ENCODE measurements at regions not wholly inside any gene's neighbourhood (a gene's known extent, or its start where the extent isn't known, plus 50 kb on each side); places are given as distances from the start of the nearest gene placed in this dataset.
"Not testable (repeated sequence)": the region's sequence is repeated elsewhere in the genome, so short reads cannot be mapped to it uniquely, and the experiment has no call there.

GRCh38 chr2:129016972-129017371, 698.3 kb upstream of the HS6ST1 start:
- H3K36me3 ChIP-seq (ENCODE audit: control insufficient read depth in 2 of 2, insufficient read depth in 2 of 2, low read length in 1 of 2), result no peaks in the 10 kb centered on the region
- H3K4me1 ChIP-seq (ENCODE audit: control insufficient read depth in 2 of 2, insufficient read depth in 2 of 2, low read length in 2 of 2), result peaks cover 2% of the 10 kb centered on the region in 2 donors
- H3K27me3 ChIP-seq (ENCODE audit: control insufficient read depth in 2 of 2, insufficient read depth in 1 of 2, low read length in 1 of 2), result no peaks in the 10 kb centered on the region
- DNase-seq (ENCODE audit: low read depth in 6 of 9, low spot score in 9 of 9), result no peak
- no peak overlapping the region for H3K4me3 ChIP-seq (ENCODE audit: low read length in 2 of 2)
- 96% methylated on average over 4 of the region's 4 CpGs for WGBS
- H3K9me3 ChIP-seq (ENCODE audit: control insufficient read depth in 2 of 2, insufficient read depth in 1 of 2, low read length in 1 of 2), result peaks cover 0 to 5% of the 10 kb centered on the region in 2 donors
- no peak overlapping the region for H3K27ac ChIP-seq (ENCODE audit: low read depth in 1 of 2, low read length in 1 of 2)

- no peak for DNase-seq (ENCODE audit: low read depth in 6 of 9, low spot score in 9 of 9)
- no peak overlapping the region for H3K27ac ChIP-seq (ENCODE audit: low read depth in 1 of 2, low read length in 1 of 2)
- 83% methylated on average over 2 of the region's 2 CpGs for WGBS
- H3K4me1 ChIP-seq (ENCODE audit: control insufficient read depth in 2 of 2, insufficient read depth in 2 of 2, low read length in 2 of 2), result no peaks in the 10 kb centered on the region
- H3K36me3 ChIP-seq (ENCODE audit: control insufficient read depth in 2 of 2, insufficient read depth in 2 of 2, low read length in 1 of 2), result no peaks in the 10 kb centered on the region
- H3K4me3 ChIP-seq (ENCODE audit: low read length in 2 of 2), result no peak overlapping the region
- H3K9me3 ChIP-seq (ENCODE audit: control insufficient read depth in 2 of 2, insufficient read depth in 1 of 2, low read length in 1 of 2), result no peaks in the 10 kb centered on the region
- no peaks in the 10 kb centered on the region for H3K27me3 ChIP-seq (ENCODE audit: control insufficient read depth in 2 of 2, insufficient read depth in 1 of 2, low read length in 1 of 2)
Observed at GRCh38 chr2:129024796-129025195, 706.1 kb upstream of the HS6ST1 start.

- Histone ChIP-seq H3K27ac (ENCODE audit: low read depth in 1 of 2, low read length in 1 of 2) (no peak overlapping the region), H3K9me3 (ENCODE audit: control insufficient read depth in 2 of 2, insufficient read depth in 1 of 2, low read length in 1 of 2) (no peaks in the 10 kb centered on the region), H3K4me1 (ENCODE audit: control insufficient read depth in 2 of 2, insufficient read depth in 2 of 2, low read length in 2 of 2) (no peaks in the 10 kb centered on the region), H3K27me3 (ENCODE audit: control insufficient read depth in 2 of 2, insufficient read depth in 1 of 2, low read length in 1 of 2) (no peaks in the 10 kb centered on the region), H3K36me3 (ENCODE audit: control insufficient read depth in 2 of 2, insufficient read depth in 2 of 2, low read length in 1 of 2) (no peaks in the 10 kb centered on the region), H3K4me3 (ENCODE audit: low read length in 2 of 2) (no peak overlapping the region)
- no peak for DNase-seq (ENCODE audit: low read depth in 6 of 9, low spot score in 9 of 9)
- WGBS, result 90% methylated on average over 3 of the region's 3 CpGs
Observed at GRCh38 chr2:129035992-129036391, 717.3 kb upstream of the HS6ST1 start.

- H3K4me1 ChIP-seq (ENCODE audit: control insufficient read depth in 2 of 2, insufficient read depth in 2 of 2, low read length in 2 of 2); H3K27ac ChIP-seq (ENCODE audit: low read depth in 1 of 2, low read length in 1 of 2); H3K27me3 ChIP-seq (ENCODE audit: control insufficient read depth in 2 of 2, insufficient read depth in 1 of 2, low read length in 1 of 2); DNase-seq (ENCODE audit: low read depth in 6 of 9, low spot score in 9 of 9); H3K4me3 ChIP-seq (ENCODE audit: low read length in 2 of 2); H3K36me3 ChIP-seq (ENCODE audit: control insufficient read depth in 2 of 2, insufficient read depth in 2 of 2, low read length in 1 of 2): not testable (repeated sequence)
- H3K9me3 ChIP-seq (ENCODE audit: control insufficient read depth in 2 of 2, insufficient read depth in 1 of 2, low read length in 1 of 2), result peaks cover 0 to 12% of the 10 kb centered on the region in 2 donors
- 97% methylated on average over 10 of the region's 10 CpGs for WGBS
Observed at GRCh38 chr2:129043677-129044076, 725.0 kb upstream of the HS6ST1 start.

GRCh38 chr2:129046475-129046874, 727.8 kb upstream of the HS6ST1 start:
- H3K4me3 ChIP-seq (ENCODE audit: low read length in 2 of 2); DNase-seq (ENCODE audit: low read depth in 6 of 9, low spot score in 9 of 9); H3K27ac ChIP-seq (ENCODE audit: low read depth in 1 of 2, low read length in 1 of 2); H3K36me3 ChIP-seq (ENCODE audit: control insufficient read depth in 2 of 2, insufficient read depth in 2 of 2, low read length in 1 of 2); H3K27me3 ChIP-seq (ENCODE audit: control insufficient read depth in 2 of 2, insufficient read depth in 1 of 2, low read length in 1 of 2): not testable (repeated sequence)
- Histone ChIP-seq H3K4me1 (ENCODE audit: control insufficient read depth in 2 of 2, insufficient read depth in 2 of 2, low read length in 2 of 2) (peaks cover 4 to 11% of the 10 kb centered on the region in 2 donors), H3K9me3 (ENCODE audit: control insufficient read depth in 2 of 2, insufficient read depth in 1 of 2, low read length in 1 of 2) (peaks cover 0 to 21% of the 10 kb centered on the region in 2 donors)
- WGBS, result 15% methylated on average over 1 of the region's 1 CpG

GRCh38 chr2:129050101-129050500, 731.4 kb upstream of the HS6ST1 start:
- 9% methylated on average over 3 of the region's 3 CpGs for WGBS
- Histone ChIP-seq H3K36me3 (ENCODE audit: control insufficient read depth in 2 of 2, insufficient read depth in 2 of 2, low read length in 1 of 2) (no peaks in the 10 kb centered on the region), H3K9me3 (ENCODE audit: control insufficient read depth in 2 of 2, insufficient read depth in 1 of 2, low read length in 1 of 2) (peaks cover 0 to 8% of the 10 kb centered on the region in 2 donors), H3K4me3 (ENCODE audit: low read length in 2 of 2) (no peak overlapping the region), H3K27me3 (ENCODE audit: control insufficient read depth in 2 of 2, insufficient read depth in 1 of 2, low read length in 1 of 2) (no peaks in the 10 kb centered on the region), H3K4me1 (ENCODE audit: control insufficient read depth in 2 of 2, insufficient read depth in 2 of 2, low read length in 2 of 2) (peaks cover 4 to 11% of the 10 kb centered on the region in 2 donors), H3K27ac (ENCODE audit: low read depth in 1 of 2, low read length in 1 of 2) (no peak overlapping the region)
- peak in 5 of 9 donors; percentile 27 to 64 (median 39) for DNase-seq (ENCODE audit: low read depth in 6 of 9, low spot score in 9 of 9)

GRCh38 chr2:129055242-129055641, 736.6 kb upstream of the HS6ST1 start:
- WGBS, result 96% methylated on average over 8 of the region's 8 CpGs
- Histone ChIP-seq H3K27me3 (ENCODE audit: control insufficient read depth in 2 of 2, insufficient read depth in 1 of 2, low read length in 1 of 2) (no peaks in the 10 kb centered on the region), H3K36me3 (ENCODE audit: control insufficient read depth in 2 of 2, insufficient read depth in 2 of 2, low read length in 1 of 2) (no peaks in the 10 kb centered on the region), H3K9me3 (ENCODE audit: control insufficient read depth in 2 of 2, insufficient read depth in 1 of 2, low read length in 1 of 2) (peaks cover 0 to 4% of the 10 kb centered on the region in 2 donors), H3K27ac (ENCODE audit: low read depth in 1 of 2, low read length in 1 of 2) (no peak overlapping the region), H3K4me1 (ENCODE audit: control insufficient read depth in 2 of 2, insufficient read depth in 2 of 2, low read length in 2 of 2) (peaks cover 0 to 19% of the 10 kb centered on the region in 2 donors), H3K4me3 (ENCODE audit: low read length in 2 of 2) (no peak overlapping the region)
- no peak for DNase-seq (ENCODE audit: low read depth in 6 of 9, low spot score in 9 of 9)

GRCh38 chr2:129055824-129056223, 737.2 kb upstream of the HS6ST1 start:
- 93% methylated on average over 6 of the region's 6 CpGs for WGBS
- Histone ChIP-seq H3K9me3 (ENCODE audit: control insufficient read depth in 2 of 2, insufficient read depth in 1 of 2, low read length in 1 of 2) (no peaks in the 10 kb centered on the region), H3K27me3 (ENCODE audit: control insufficient read depth in 2 of 2, insufficient read depth in 1 of 2, low read length in 1 of 2) (no peaks in the 10 kb centered on the region), H3K4me1 (ENCODE audit: control insufficient read depth in 2 of 2, insufficient read depth in 2 of 2, low read length in 2 of 2) (peaks cover 0 to 14% of the 10 kb centered on the region in 2 donors), H3K27ac (ENCODE audit: low read depth in 1 of 2, low read length in 1 of 2) (no peak overlapping the region), H3K4me3 (ENCODE audit: low read length in 2 of 2) (no peak overlapping the region), H3K36me3 (ENCODE audit: control insufficient read depth in 2 of 2, insufficient read depth in 2 of 2, low read length in 1 of 2) (no peaks in the 10 kb centered on the region)
- no peak for DNase-seq (ENCODE audit: low read depth in 6 of 9, low spot score in 9 of 9)

GRCh38 chr2:129056309-129056958, 737.8 kb upstream of the HS6ST1 start:
- Histone ChIP-seq H3K36me3 (ENCODE audit: control insufficient read depth in 2 of 2, insufficient read depth in 2 of 2, low read length in 1 of 2) (no peaks in the 10 kb centered on the region), H3K27ac (ENCODE audit: low read depth in 1 of 2, low read length in 1 of 2) (no peak overlapping the region), H3K27me3 (ENCODE audit: control insufficient read depth in 2 of 2, insufficient read depth in 1 of 2, low read length in 1 of 2) (no peaks in the 10 kb centered on the region), H3K4me1 (ENCODE audit: control insufficient read depth in 2 of 2, insufficient read depth in 2 of 2, low read length in 2 of 2) (peaks cover 0 to 18% of the 10 kb centered on the region in 2 donors), H3K4me3 (ENCODE audit: low read length in 2 of 2) (no peak overlapping the region), H3K9me3 (ENCODE audit: control insufficient read depth in 2 of 2, insufficient read depth in 1 of 2, low read length in 1 of 2) (no peaks in the 10 kb centered on the region)
- no peak for DNase-seq (ENCODE audit: low read depth in 6 of 9, low spot score in 9 of 9)
- 91% methylated on average over 5 of the region's 5 CpGs for WGBS

Measured in thymus (tissue), 11 donors.